Kidney (tissue), 13 donors: ENCODE measurements at regions not wholly inside any gene's neighbourhood (a gene's known extent, or its start where the extent isn't known, plus 50 kb on each side); places are given as distances from the start of the nearest gene placed in this dataset.

ENCODE experiments used
- DNase-seq, 5 donors: peaks; one replicate each; pipeline ENCODE4 v3.0.0-alpha.2; 2013 to 2020
- FAIRE-seq: peaks from 2 replicates; lab custom pipeline; 2012; peaks lifted over from hg19 to GRCh38; lab: Jason Lieb, UNC
- H3K27ac ChIP-seq, 2 donors: one replicate each; pipeline ENCODE4 v1.7.0; 2013; ENCODE audit warnings: low read depth in 2 of 2, low read length in 2 of 2, inconsistent platforms in 1 of 2
- H3K27me3 ChIP-seq: one replicate; pipeline ENCODE4 v1.7.1; 2013; ENCODE audit warnings: low read length, inconsistent platforms; ENCODE audit not compliant: control insufficient read depth, insufficient read depth
- H3K36me3 ChIP-seq, 3 donors: one replicate each; pipeline versions ENCODE4 v1.7.0 to v1.7.1; 2013; ENCODE audit warnings: low read length in 3 of 3, control low read depth in 1 of 3, inconsistent platforms in 1 of 3; ENCODE audit not compliant: insufficient read depth in 3 of 3, control insufficient read depth in 2 of 3
- H3K4me1 ChIP-seq, 3 donors: one replicate each; pipeline versions ENCODE4 v1.7.0 to v1.7.1; 2013; ENCODE audit warnings: low read length in 3 of 3, inconsistent platforms in 1 of 3, low read depth in 1 of 3; ENCODE audit not compliant: control insufficient read depth in 2 of 3, insufficient read depth in 2 of 3
- H3K4me3 ChIP-seq, 3 donors: one replicate each; pipeline versions ENCODE4 v1.7.0 to v1.8.1; 2013; ENCODE audit warnings: low read length in 3 of 3, control low read depth in 1 of 3, inconsistent platforms in 1 of 3
- H3K9ac ChIP-seq, 3 donors: one replicate each; pipeline versions ENCODE4 v1.7.0 to v1.7.1; 2013; ENCODE audit warnings: low read length in 3 of 3, control low read depth in 1 of 3, inconsistent platforms in 1 of 3
- H3K9me3 ChIP-seq, 3 donors: one replicate each; pipeline versions ENCODE4 v1.7.0 to v1.7.1; 2013; ENCODE audit warnings: low read length in 3 of 3, control low read depth in 1 of 3, inconsistent platforms in 1 of 3; ENCODE audit not compliant: control insufficient read depth in 2 of 3, insufficient read depth in 1 of 3
- CTCF ChIP-seq: IDR thresholded peaks from 3 replicates; pipeline ENCODE4 v1.5.1; 2012; ENCODE audit warnings: mild to moderate bottlenecking, moderate library complexity, borderline replicate concordance; ENCODE audit not compliant: insufficient read depth; ENCODE audit errors: extremely low read depth
- intact Hi-C: fragments of 100-400 bp; cut with DNase I; formaldehyde crosslinking; loops from one replicate; pipeline ENCODE4 v1.11.1; 2022
- donor health status: control.
- donor health status: control.
- donor health status: control.
- donor health status: control.
- donor health status: control.
- donor health status: DM: yes; HTN: yes; CAD: no.
- donor health status: Normal renal cell carcinoma (clear cell type).

- no peak overlapping the region for H3K9ac ChIP-seq
- peaks cover 0 to 2% (median 0%) of the 10 kb centered on the region in 3 donors for H3K4me1 ChIP-seq
- H3K36me3 ChIP-seq, result no peaks in the 10 kb centered on the region
- H3K27me3 ChIP-seq, result no peaks in the 10 kb centered on the region
- no peak overlapping the region for H3K4me3 ChIP-seq
- intact Hi-C loops, result no loop called here
- DNase-seq (peak in 1 of 5 donors; percentile 7), FAIRE-seq (no peak)
- H3K27ac ChIP-seq, result no peak overlapping the region
- no peak for TF ChIP-seq CTCF
- H3K9me3 ChIP-seq, result no peaks in the 10 kb centered on the region
Observed at GRCh38 chr2:238502088-238502810, 75.5 kb downstream of the ASB1 start.

DNA sequence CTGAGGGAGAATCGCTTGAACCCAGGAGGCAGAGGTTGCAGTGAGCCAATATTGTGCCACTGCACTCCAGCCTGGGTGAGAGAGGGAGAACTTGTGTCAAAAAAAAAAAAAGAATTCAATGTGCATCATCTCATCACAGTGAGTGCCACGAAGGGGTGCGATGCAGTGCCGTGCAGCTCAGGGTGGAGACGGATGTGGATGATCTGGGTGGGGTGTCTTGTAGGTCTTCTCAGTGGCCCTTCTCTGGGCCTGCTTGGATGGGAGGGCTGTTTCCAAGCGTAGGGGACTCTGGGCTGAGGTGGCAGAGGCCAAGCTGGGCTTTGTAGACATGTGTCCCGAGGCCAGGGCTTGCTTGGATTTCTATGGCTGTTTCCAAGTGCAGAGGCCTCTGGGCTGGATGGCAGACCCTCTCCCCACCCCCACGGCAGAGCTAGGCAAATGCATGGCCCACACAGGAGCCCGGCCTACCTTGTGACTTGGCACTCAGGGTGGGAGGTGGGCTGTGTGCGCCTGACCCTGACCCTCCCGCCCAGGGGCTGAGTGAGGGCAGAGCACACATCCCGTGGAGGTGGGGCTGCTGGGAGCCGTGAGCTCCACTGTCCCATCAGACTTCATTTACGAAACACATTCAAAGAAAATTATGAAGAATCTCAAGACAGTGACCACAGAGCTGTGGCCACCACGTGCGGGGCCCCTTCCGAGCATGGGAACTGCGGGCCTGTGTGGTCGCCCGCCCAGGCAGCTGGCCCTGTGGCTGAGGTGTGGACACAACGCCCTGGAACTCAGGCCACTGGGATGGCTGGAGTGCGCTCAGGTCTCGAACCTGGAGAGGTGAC is 76.4 kb downstream of the ASB1 start:
- peaks cover 0 to 2% (median 0%) of the 10 kb centered on the region in 3 donors for H3K4me1 ChIP-seq
- no peaks in the 10 kb centered on the region for H3K9me3 ChIP-seq
- H3K27me3 ChIP-seq, result no peaks in the 10 kb centered on the region
- peak in 1 of 5 donors; percentile 33 for DNase-seq
- H3K27ac ChIP-seq, result no peak overlapping the region
- intact Hi-C loops, result no loop called here
- no peak overlapping the region for H3K9ac ChIP-seq
- no peak for FAIRE-seq
- no peak overlapping the region for H3K4me3 ChIP-seq
- TF ChIP-seq CTCF, result no peak
- no peaks in the 10 kb centered on the region for H3K36me3 ChIP-seq

- H3K27ac ChIP-seq, result no peak overlapping the region
- peaks cover 0 to 2% (median 0%) of the 10 kb centered on the region in 3 donors for H3K4me1 ChIP-seq
- no peaks in the 10 kb centered on the region for H3K27me3 ChIP-seq
- DNase-seq (peak in 3 of 5 donors; percentile 54 to 73 (median 55)), FAIRE-seq (no peak)
- H3K36me3 ChIP-seq, result no peaks in the 10 kb centered on the region
- TF ChIP-seq CTCF, result no peak
- H3K4me3 ChIP-seq, result no peak overlapping the region
- intact Hi-C loops, result no loop called here
- H3K9ac ChIP-seq, result no peak overlapping the region
- no peaks in the 10 kb centered on the region for H3K9me3 ChIP-seq
Observed at GRCh38 chr2:238504181-238504931, 77.6 kb downstream of the ASB1 start.
